ENCODE measurements at regions not wholly inside any gene's neighbourhood (a gene's known extent, or its start where the extent isn't known, plus 50 kb on each side); places are given as distances from the start of the nearest gene placed in this dataset.

GRCh38 chr7:19302731-19303130, 157.5 kb upstream of the FERD3L start:
- TF ChIP-seq POLR2AphosphoS5 (IDR thresholded peaks at IDR 0.05), result no peak
- TF ChIP-seq, protein P1, sequence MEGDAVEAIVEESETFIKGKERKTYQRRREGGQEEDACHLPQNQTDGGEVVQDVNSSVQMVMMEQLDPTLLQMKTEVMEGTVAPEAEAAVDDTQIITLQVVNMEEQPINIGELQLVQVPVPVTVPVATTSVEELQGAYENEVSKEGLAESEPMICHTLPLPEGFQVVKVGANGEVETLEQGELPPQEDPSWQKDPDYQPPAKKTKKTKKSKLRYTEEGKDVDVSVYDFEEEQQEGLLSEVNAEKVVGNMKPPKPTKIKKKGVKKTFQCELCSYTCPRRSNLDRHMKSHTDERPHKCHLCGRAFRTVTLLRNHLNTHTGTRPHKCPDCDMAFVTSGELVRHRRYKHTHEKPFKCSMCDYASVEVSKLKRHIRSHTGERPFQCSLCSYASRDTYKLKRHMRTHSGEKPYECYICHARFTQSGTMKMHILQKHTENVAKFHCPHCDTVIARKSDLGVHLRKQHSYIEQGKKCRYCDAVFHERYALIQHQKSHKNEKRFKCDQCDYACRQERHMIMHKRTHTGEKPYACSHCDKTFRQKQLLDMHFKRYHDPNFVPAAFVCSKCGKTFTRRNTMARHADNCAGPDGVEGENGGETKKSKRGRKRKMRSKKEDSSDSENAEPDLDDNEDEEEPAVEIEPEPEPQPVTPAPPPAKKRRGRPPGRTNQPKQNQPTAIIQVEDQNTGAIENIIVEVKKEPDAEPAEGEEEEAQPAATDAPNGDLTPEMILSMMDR (IDR thresholded peaks at IDR 0.05 in 8 of 11, conservative IDR thresholded peaks at IDR 0.05 in 3 of 11), result no peak
